Mucosa of descending colon (tissue), 3 donors: ENCODE measurements at regions not wholly inside any gene's neighbourhood (a gene's known extent, or its start where the extent isn't known, plus 50 kb on each side); places are given as distances from the start of the nearest gene placed in this dataset.

ENCODE experiments used
- ATAC-seq: fragments of 200-7000 bp; cut with Tn5 transposase; one replicate; pipeline ENCODE4 v1.9.1; 2020; ENCODE audit warnings: mild to moderate bottlenecking, moderate library complexity
- DNase-seq, 3 donors: peaks; one replicate each; pipeline ENCODE4 v3.0.0-alpha.2; 2020
- H3K36me3 ChIP-seq: fragments of 200-600 bp; one replicate; pipeline ENCODE4 v1.8.0; 2021; ENCODE audit warnings: low read depth, mild to moderate bottlenecking
- H3K4me1 ChIP-seq: fragments of 200-600 bp; one replicate; pipeline ENCODE4 v1.8.0; 2021; ENCODE audit warnings: low read depth, mild to moderate bottlenecking
- H3K4me3 ChIP-seq: fragments of 200-600 bp; one replicate; pipeline ENCODE4 v1.8.0; 2021; ENCODE audit warnings: mild to moderate bottlenecking
- H3K9me3 ChIP-seq: fragments of 200-600 bp; one replicate; pipeline ENCODE4 v1.8.0; 2021; ENCODE audit warnings: mild to moderate bottlenecking
- CTCF ChIP-seq: fragments of 200-600 bp; IDR thresholded peaks from one replicate; pipeline ENCODE4 v1.8.0; 2022; ENCODE audit warnings: antibody characterized with exemption, mild to moderate bottlenecking
- intact Hi-C, 2 donors: fragments of 100-400 bp; cut with DNase I in 1 of 2; cut with micrococcal nuclease in 1 of 2; formaldehyde crosslinking; loops; one replicate each; pipeline versions ENCODE4 v1.11.0 to v1.11.1; 2022; cut with DNase I, micrococcal nuclease
- donor health status: DM: no; HTN: no; CAD: no; lungs with moderate emphysema.
- donor health status: DM: no; HTN: no; CAD: no.
- donor health status: DM: no; HTN: yes; CAD: no.

DNA sequence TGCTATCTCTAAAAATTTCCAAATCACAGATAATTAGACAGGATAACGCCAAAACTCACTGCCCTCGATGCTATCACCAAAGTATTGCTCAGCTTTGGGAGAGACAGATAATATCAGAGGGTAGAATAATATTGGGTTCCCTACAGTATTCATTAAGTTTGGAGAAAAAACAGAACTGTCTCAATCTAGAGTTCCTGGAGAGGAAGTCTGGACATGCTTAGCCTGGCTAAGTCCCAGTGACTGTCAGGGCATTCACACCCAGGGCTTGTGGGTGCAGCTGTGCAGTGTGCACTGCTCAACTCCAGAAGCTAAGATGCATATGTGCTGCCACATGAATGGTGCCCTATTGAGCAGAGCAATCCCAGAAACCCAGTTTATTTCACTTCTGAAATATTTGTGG, 459.6 kb upstream of the DPH6 start:
- Histone ChIP-seq H3K9me3 (peaks cover 13% of the 10 kb centered on the region), H3K4me1 (no peaks in the 10 kb centered on the region), H3K36me3 (no peaks in the 10 kb centered on the region), H3K4me3 (no peak overlapping the region)
- ATAC-seq, result no peak
- intact Hi-C loops, result no loop called here
- TF ChIP-seq CTCF, result no peak
- DNase-seq, result no peak

GRCh38 chr15:36007699-36008098, 461.7 kb upstream of the DPH6 start:
- intact Hi-C loops, result no loop called here
- TF ChIP-seq CTCF, result no peak
- no peaks in the 10 kb centered on the region for H3K4me1 ChIP-seq
- no peaks in the 10 kb centered on the region for H3K36me3 ChIP-seq
- ATAC-seq, result no peak
- no peak for DNase-seq
- H3K9me3 ChIP-seq, result peaks cover 13% of the 10 kb centered on the region
- no peak overlapping the region for H3K4me3 ChIP-seq

- intact Hi-C loops, result no loop called here
- Histone ChIP-seq H3K4me3 (no peak overlapping the region), H3K36me3 (no peaks in the 10 kb centered on the region), H3K4me1 (no peaks in the 10 kb centered on the region), H3K9me3 (peaks cover 13% of the 10 kb centered on the region)
- DNase-seq (no peak), ATAC-seq (no peak)
- TF ChIP-seq CTCF, result no peak
Observed at GRCh38 chr15:36008719-36009118, 462.8 kb upstream of the DPH6 start.

GRCh38 chr15:36024031-36024688, 478.2 kb upstream of the DPH6 start:
- Histone ChIP-seq H3K9me3 (no peaks in the 10 kb centered on the region), H3K4me3 (no peak overlapping the region), H3K36me3 (no peaks in the 10 kb centered on the region), H3K4me1 (no peaks in the 10 kb centered on the region)
- no peak for TF ChIP-seq CTCF
- ATAC-seq, result no peak
- intact Hi-C loops, result no loop called here
- peak in 1 of 3 donors; percentile 16 for DNase-seq

DNA sequence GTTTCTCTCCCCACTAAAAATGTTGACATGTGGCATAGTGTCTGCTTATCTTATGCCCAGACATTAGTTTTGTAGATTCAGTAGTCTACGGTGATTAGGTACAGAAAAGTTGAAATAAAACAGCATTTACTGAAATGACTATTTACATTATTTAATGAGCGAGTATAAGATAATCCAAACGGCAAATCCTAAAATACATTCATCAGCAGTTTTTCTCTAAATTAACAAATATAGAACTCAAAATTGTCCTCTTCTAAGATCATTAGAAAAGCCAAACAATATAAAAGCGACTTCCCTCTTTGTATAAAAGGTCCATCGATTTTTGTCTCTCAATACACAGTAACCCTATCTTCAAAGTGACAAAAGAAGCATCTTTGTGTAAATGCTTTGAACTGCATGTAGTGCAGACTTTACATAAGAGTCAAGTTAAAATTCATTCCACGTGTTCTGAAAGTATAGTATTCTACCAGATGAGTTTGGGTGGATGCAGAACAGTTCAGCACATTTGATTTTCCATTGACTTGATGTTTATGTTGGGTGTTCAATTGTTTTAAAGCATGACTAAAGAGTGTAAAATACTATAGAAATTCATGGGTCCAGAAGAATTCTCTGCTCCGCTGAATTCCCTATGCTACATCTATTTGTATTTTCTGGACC, 480.8 kb upstream of the DPH6 start:
- DNase-seq, result no peak
- intact Hi-C loops, result no loop called here
- Histone ChIP-seq H3K4me1 (no peaks in the 10 kb centered on the region), H3K4me3 (no peak overlapping the region), H3K36me3 (no peaks in the 10 kb centered on the region), H3K9me3 (no peaks in the 10 kb centered on the region)
- no peak for TF ChIP-seq CTCF
- ATAC-seq, result no peak
